Skeletal muscle satellite cell (primary cell): ENCODE measurements at regions not wholly inside any gene's neighbourhood (a gene's known extent, or its start where the extent isn't known, plus 50 kb on each side); places are given as distances from the start of the nearest gene placed in this dataset.

Experiments used
- H3K27me3 ChIP-seq: 2 replicates; pipeline ENCODE4 v1.7.0; 2013; ENCODE audit warnings: low read length; ENCODE audit not compliant: control insufficient read depth, insufficient read depth
- H3K36me3 ChIP-seq: 2 replicates; pipeline ENCODE4 v1.7.0; 2013; ENCODE audit warnings: mild to moderate bottlenecking, control low read depth, low read length; ENCODE audit not compliant: insufficient read depth
- H3K4me1 ChIP-seq: 2 replicates; pipeline ENCODE4 v1.7.0; 2013; ENCODE audit warnings: low read length; ENCODE audit not compliant: control insufficient read depth, insufficient read depth
- H3K4me2 ChIP-seq: 2 replicates; pipeline ENCODE4 v1.7.0; 2013; ENCODE audit warnings: mild to moderate bottlenecking, low read length
- H3K4me3 ChIP-seq: 2 replicates; pipeline ENCODE4 v1.7.0; 2013; ENCODE audit warnings: low read length
- H3K9ac ChIP-seq: 2 replicates; pipeline ENCODE4 v1.7.0; 2013; ENCODE audit warnings: mild to moderate bottlenecking, low read depth, low read length, moderate library complexity
- H3K9me3 ChIP-seq: replicated peaks from 2 replicates; pipeline ENCODE4 v1.7.0; 2013; ENCODE audit warnings: mild to moderate bottlenecking, control low read depth, low read length

GRCh38 chr20:17066902-17067301, 159.9 kb upstream of the PCSK2 start:
- Histone ChIP-seq H3K27me3 (no peaks in the 10 kb centered on the region), H3K4me2 (no peak overlapping the region), H3K4me1 (no peaks in the 10 kb centered on the region), H3K4me3 (no peak overlapping the region), H3K36me3 (no peaks in the 10 kb centered on the region), H3K9me3 (no peaks in the 10 kb centered on the region), H3K9ac (no peak overlapping the region)

DNA sequence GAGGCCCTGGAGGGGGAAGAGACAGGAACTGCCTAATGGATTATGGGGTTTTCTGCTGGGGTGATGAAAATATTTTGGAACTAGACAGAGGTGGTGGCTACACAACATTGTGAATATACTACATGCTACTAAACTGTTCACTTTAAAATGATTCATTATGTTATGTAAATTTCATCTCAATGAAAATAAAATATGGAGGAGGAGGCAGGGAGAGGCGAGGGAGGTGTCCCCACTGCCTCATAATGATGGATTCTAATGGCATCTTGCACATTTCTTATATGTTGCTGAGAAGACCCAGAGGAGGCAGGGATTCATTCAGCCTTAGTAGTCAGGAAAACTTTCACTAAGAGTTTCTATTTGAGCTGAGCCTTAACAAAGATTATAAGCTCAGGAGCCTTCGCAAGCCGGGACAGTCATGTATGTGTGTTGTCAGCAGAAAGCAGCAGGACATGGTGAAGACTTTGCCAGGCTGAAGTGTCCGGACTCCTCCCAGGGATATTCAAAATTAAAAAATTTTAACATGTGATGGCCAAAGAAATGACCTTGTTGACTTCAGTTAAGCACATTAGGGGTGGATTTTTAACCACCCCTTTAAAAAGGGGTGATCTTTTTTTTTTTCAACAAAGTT, 158.6 kb upstream of the PCSK2 start:
- Histone ChIP-seq H3K4me2 (no peak overlapping the region), H3K4me1 (no peaks in the 10 kb centered on the region), H3K4me3 (no peak overlapping the region), H3K9me3 (no peaks in the 10 kb centered on the region), H3K9ac (no peak overlapping the region), H3K27me3 (no peaks in the 10 kb centered on the region), H3K36me3 (no peaks in the 10 kb centered on the region)

DNA sequence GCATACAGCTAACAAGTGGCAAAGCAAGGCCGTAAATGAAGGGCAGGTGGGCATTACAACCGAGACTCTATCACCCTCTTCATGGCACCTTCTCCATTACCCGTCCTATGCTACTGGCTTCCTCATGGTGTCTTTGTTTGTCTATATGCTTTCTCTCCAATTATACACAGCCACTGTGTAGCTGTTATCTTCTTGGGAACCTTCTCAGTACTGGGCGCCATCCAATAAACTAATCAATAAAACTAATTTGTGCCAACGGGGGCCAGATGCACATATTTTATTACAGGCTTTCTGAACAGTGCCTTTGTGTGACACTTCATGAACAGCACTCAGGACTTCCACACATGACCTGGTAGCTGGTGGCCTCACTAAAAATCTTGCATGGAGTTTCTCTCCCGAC, 149.8 kb upstream of the PCSK2 start:
- Histone ChIP-seq H3K4me1 (no peaks in the 10 kb centered on the region), H3K27me3 (no peaks in the 10 kb centered on the region), H3K4me3 (no peak overlapping the region), H3K9me3 (no peaks in the 10 kb centered on the region), H3K36me3 (no peaks in the 10 kb centered on the region), H3K4me2 (no peak overlapping the region), H3K9ac (no peak overlapping the region)

GRCh38 chr20:17083738-17084137, 143.1 kb upstream of the PCSK2 start:
- Histone ChIP-seq H3K36me3 (no peaks in the 10 kb centered on the region), H3K9me3 (no peaks in the 10 kb centered on the region), H3K4me3 (no peak overlapping the region), H3K4me2 (no peak overlapping the region), H3K9ac (no peak overlapping the region), H3K4me1 (no peaks in the 10 kb centered on the region), H3K27me3 (no peaks in the 10 kb centered on the region)

GRCh38 chr20:17084909-17085308, 141.9 kb upstream of the PCSK2 start:
- Histone ChIP-seq H3K9me3 (no peaks in the 10 kb centered on the region), H3K4me3 (no peak overlapping the region), H3K4me2 (no peak overlapping the region), H3K9ac (no peak overlapping the region), H3K36me3 (no peaks in the 10 kb centered on the region), H3K27me3 (no peaks in the 10 kb centered on the region), H3K4me1 (no peaks in the 10 kb centered on the region)

- Histone ChIP-seq H3K4me1 (no peaks in the 10 kb centered on the region), H3K27me3 (no peaks in the 10 kb centered on the region), H3K4me3 (no peak overlapping the region), H3K9ac (no peak overlapping the region), H3K4me2 (no peak overlapping the region), H3K9me3 (no peaks in the 10 kb centered on the region), H3K36me3 (no peaks in the 10 kb centered on the region)
Observed at GRCh38 chr20:17093782-17094181, 133.1 kb upstream of the PCSK2 start.

- no peaks in the 10 kb centered on the region for H3K36me3 ChIP-seq
- no peak overlapping the region for H3K4me2 ChIP-seq
- no peaks in the 10 kb centered on the region for H3K4me1 ChIP-seq
- no peak overlapping the region for H3K4me3 ChIP-seq
- no peaks in the 10 kb centered on the region for H3K9me3 ChIP-seq
- H3K27me3 ChIP-seq, result no peaks in the 10 kb centered on the region
- H3K9ac ChIP-seq, result no peak overlapping the region
Observed at GRCh38 chr20:17097603-17098002, 129.2 kb upstream of the PCSK2 start.

DNA sequence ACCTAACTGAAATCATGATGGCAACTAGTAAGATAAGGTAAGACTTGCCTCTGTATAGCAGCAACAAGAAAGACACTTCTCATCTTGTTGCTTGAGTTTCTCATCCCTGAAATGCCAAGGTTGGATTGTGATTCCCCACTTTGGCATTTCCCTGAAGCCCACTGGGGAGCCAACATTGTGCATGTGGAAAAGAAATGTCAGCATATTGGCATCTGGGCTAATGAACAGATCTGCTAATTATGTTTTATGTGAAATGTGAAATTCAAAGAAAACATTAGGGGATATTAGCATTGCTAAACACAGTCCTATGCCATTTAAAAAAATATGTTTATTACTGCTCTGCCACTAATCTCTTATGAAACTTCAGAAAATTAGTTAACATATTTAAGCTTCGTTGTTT, 126.3 kb upstream of the PCSK2 start:
- no peaks in the 10 kb centered on the region for H3K27me3 ChIP-seq
- no peaks in the 10 kb centered on the region for H3K4me1 ChIP-seq
- no peaks in the 10 kb centered on the region for H3K36me3 ChIP-seq
- H3K9ac ChIP-seq, result no peak overlapping the region
- H3K9me3 ChIP-seq, result no peaks in the 10 kb centered on the region
- no peak overlapping the region for H3K4me2 ChIP-seq
- no peak overlapping the region for H3K4me3 ChIP-seq

DNA sequence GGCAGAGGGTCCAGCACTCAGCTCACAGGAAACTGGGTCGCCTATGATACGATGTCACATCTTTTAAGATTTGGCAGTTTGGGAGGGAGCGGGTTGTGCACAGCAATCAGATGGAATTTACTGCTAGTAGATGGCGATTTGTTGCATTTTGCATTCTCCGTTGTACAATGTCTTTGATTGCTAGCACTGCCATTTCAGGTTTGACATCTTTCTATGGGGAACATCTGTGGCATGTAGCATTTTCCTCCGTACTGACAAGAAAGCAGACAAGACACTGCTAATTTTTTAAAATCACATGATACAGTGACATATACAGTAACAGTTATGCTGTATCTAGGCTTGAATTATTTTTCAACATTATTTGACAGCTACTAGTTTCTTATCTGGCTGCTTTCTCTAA, 119.7 kb upstream of the PCSK2 start:
- H3K4me3 ChIP-seq, result no peak overlapping the region
- no peaks in the 10 kb centered on the region for H3K9me3 ChIP-seq
- no peaks in the 10 kb centered on the region for H3K27me3 ChIP-seq
- no peaks in the 10 kb centered on the region for H3K36me3 ChIP-seq
- no peak overlapping the region for H3K9ac ChIP-seq
- no peak overlapping the region for H3K4me2 ChIP-seq
- no peaks in the 10 kb centered on the region for H3K4me1 ChIP-seq

DNA sequence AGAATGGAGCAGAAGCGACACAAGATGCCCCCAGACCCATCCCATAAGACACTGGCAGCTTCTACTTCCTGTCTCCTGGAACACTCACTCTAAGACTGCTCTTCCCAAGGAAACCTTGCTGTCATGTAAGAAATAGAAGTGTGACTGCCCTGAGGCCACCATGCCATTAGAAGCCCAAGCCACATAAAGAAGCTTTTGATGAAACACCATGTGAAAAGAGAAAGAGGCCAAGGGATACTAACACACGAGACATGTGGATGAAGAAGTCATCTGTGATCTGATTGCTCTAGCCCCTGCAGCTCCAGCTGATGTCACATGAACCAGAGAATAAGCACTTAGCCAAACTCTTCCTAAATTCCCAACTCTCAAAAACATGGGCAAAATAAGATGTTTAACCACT, 117.9 kb upstream of the PCSK2 start:
- Histone ChIP-seq H3K4me3 (no peak overlapping the region), H3K27me3 (no peaks in the 10 kb centered on the region), H3K9me3 (no peaks in the 10 kb centered on the region), H3K36me3 (no peaks in the 10 kb centered on the region), H3K4me2 (no peak overlapping the region), H3K9ac (no peak overlapping the region), H3K4me1 (no peaks in the 10 kb centered on the region)

DNA sequence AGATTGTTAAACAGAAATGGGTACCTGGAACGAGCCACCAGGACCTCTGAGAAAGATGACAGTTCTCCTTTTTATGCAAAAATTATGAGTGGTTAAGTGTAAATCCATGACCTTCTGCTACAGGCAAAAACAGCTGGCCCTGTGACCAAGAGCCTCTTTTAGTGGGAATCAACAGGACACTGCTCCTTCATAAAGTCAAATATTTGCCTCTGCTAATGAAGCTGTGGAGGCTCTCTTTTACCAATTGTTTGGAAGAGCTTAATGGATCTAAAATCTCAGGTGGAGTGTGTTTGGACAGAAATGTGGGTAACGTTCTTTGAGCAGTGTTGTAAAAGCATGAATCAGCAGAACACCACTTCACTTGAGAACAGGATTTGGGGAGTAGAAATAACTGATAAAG, 117.5 kb upstream of the PCSK2 start:
- Histone ChIP-seq H3K4me3 (no peak overlapping the region), H3K36me3 (no peaks in the 10 kb centered on the region), H3K4me2 (no peak overlapping the region), H3K27me3 (no peaks in the 10 kb centered on the region), H3K9me3 (no peaks in the 10 kb centered on the region), H3K9ac (no peak overlapping the region), H3K4me1 (no peaks in the 10 kb centered on the region)

- Histone ChIP-seq H3K36me3 (no peaks in the 10 kb centered on the region), H3K4me3 (no peak overlapping the region), H3K4me2 (no peak overlapping the region), H3K9ac (no peak overlapping the region), H3K9me3 (no peaks in the 10 kb centered on the region), H3K4me1 (no peaks in the 10 kb centered on the region), H3K27me3 (no peaks in the 10 kb centered on the region)
Observed at GRCh38 chr20:17128206-17128605, 98.6 kb upstream of the PCSK2 start.
